H9 (cell line): ENCODE measurements at regions not wholly inside any gene's neighbourhood (a gene's known extent, or its start where the extent isn't known, plus 50 kb on each side); places are given as distances from the start of the nearest gene placed in this dataset.

Experiments
- DNase-seq: peaks from one replicate; pipeline ENCODE4 v3.0.0-alpha.2; 2017
- H2AFZ ChIP-seq: one replicate; pipeline ENCODE4 v1.6.1; 2013; ENCODE audit warnings: mild to moderate bottlenecking, low read length, control low read depth, moderate library complexity
- H2AK5ac ChIP-seq: 2 replicates; pipeline ENCODE4 v1.6.1; 2013; ENCODE audit warnings: low read length, control low read depth, mixed read lengths; ENCODE audit not compliant: insufficient read length
- H2BK120ac ChIP-seq: one replicate; pipeline ENCODE4 v1.6.1; 2013; ENCODE audit warnings: low read depth, mild to moderate bottlenecking, low read length, control low read depth, inconsistent platforms; ENCODE audit not compliant: poor library complexity, severe bottlenecking
- H2BK12ac ChIP-seq: 2 replicates; pipeline ENCODE4 v1.6.1; 2013; ENCODE audit warnings: low read length, control low read depth, mixed read lengths, low read depth; ENCODE audit not compliant: insufficient read length
- H2BK15ac ChIP-seq: 2 replicates; pipeline ENCODE4 v1.6.1; 2013; ENCODE audit warnings: low read depth, low read length, control low read depth
- H2BK20ac ChIP-seq: one replicate; pipeline ENCODE4 v1.6.1; 2013; ENCODE audit warnings: low read depth, mild to moderate bottlenecking, low read length, control low read depth, inconsistent platforms; ENCODE audit not compliant: poor library complexity, severe bottlenecking
- H2BK5ac ChIP-seq: 2 replicates; pipeline ENCODE4 v1.6.1; 2013; ENCODE audit warnings: low read length, control low read depth, mixed read lengths; ENCODE audit not compliant: insufficient read length
- H3K14ac ChIP-seq: 2 replicates; pipeline ENCODE4 v1.6.1; 2013; ENCODE audit warnings: low read length, control low read depth; ENCODE audit not compliant: insufficient read depth
- H3K18ac ChIP-seq: 2 replicates; pipeline ENCODE4 v1.6.1; 2013; ENCODE audit warnings: low read depth, mild to moderate bottlenecking, mixed read lengths, low read length, control low read depth; ENCODE audit not compliant: insufficient read length
- H3K23ac ChIP-seq: 2 replicates; pipeline ENCODE4 v1.6.1; 2013; ENCODE audit warnings: low read length, control low read depth, mixed read lengths, low read depth; ENCODE audit not compliant: insufficient read length
- H3K23me2 ChIP-seq: 2 replicates; pipeline ENCODE4 v1.6.1; 2013; ENCODE audit warnings: low read depth, mild to moderate bottlenecking, mixed read lengths, low read length, control low read depth; ENCODE audit not compliant: insufficient read length, poor library complexity, severe bottlenecking
- H3K27ac ChIP-seq: 2 replicates; pipeline ENCODE4 v1.5.1; 2013; ENCODE audit warnings: low read length, control low read depth, mixed read lengths, low read depth; ENCODE audit not compliant: insufficient read length
- H3K27me3 ChIP-seq: 2 replicates; pipeline ENCODE4 v1.6.1; 2013; ENCODE audit warnings: low read length, control low read depth, inconsistent platforms; ENCODE audit not compliant: insufficient read depth
- H3K4ac ChIP-seq: 2 replicates; pipeline ENCODE4 v1.6.1; 2013; ENCODE audit warnings: low read depth, mild to moderate bottlenecking, control low read depth, inconsistent platforms, low read length, moderate library complexity
- H3K4me1 ChIP-seq: 2 replicates; pipeline ENCODE4 v1.6.1; 2013; ENCODE audit warnings: low read length, control low read depth, inconsistent platforms; ENCODE audit not compliant: insufficient read depth
- H3K4me2 ChIP-seq: 2 replicates; pipeline ENCODE4 v1.6.1; 2013; ENCODE audit warnings: low read length, control low read depth, mixed read lengths; ENCODE audit not compliant: insufficient read length, insufficient read depth
- H3K56ac ChIP-seq: 2 replicates; pipeline ENCODE4 v1.6.1; 2013; ENCODE audit warnings: low read depth, mild to moderate bottlenecking, mixed read lengths, low read length, control low read depth; ENCODE audit not compliant: insufficient read length
- H3K79me1 ChIP-seq: 2 replicates; pipeline ENCODE4 v1.6.1; 2013; ENCODE audit warnings: low read depth, mild to moderate bottlenecking, moderate library complexity, low read length, control low read depth, inconsistent platforms; ENCODE audit not compliant: insufficient read depth, poor library complexity, severe bottlenecking
- H3K79me2 ChIP-seq: 2 replicates; pipeline ENCODE4 v1.6.1; 2013; ENCODE audit warnings: low read length, control low read depth, inconsistent platforms; ENCODE audit not compliant: insufficient read depth
- H3K9ac ChIP-seq: 2 replicates; pipeline ENCODE4 v1.6.1; 2013; ENCODE audit warnings: low read length, control low read depth, mixed read lengths; ENCODE audit not compliant: insufficient read length; ENCODE audit errors: extremely low read depth
- H3K9me3 ChIP-seq: one replicate; pipeline ENCODE4 v1.6.1; 2013; ENCODE audit warnings: low read depth, low read length, inconsistent platforms; ENCODE audit not compliant: control insufficient read depth
- H3T11ph ChIP-seq: one replicate; pipeline ENCODE4 v1.6.1; 2013; ENCODE audit warnings: mild to moderate bottlenecking, low read length, control low read depth, inconsistent platforms
- H4K20me1 ChIP-seq: one replicate; pipeline ENCODE4 v1.6.1; 2013; ENCODE audit not compliant: control insufficient read depth, insufficient read length, insufficient read depth
- H4K5ac ChIP-seq: 2 replicates; pipeline ENCODE4 v1.6.1; 2013; ENCODE audit warnings: low read depth, mild to moderate bottlenecking, mixed read lengths, low read length, control low read depth; ENCODE audit not compliant: insufficient read length
- H4K8ac ChIP-seq: replicated peaks from 2 replicates; pipeline ENCODE4 v1.6.1; 2013; ENCODE audit warnings: low read length, control low read depth, mixed read lengths, low read depth; ENCODE audit not compliant: insufficient read length
- H4K91ac ChIP-seq: 2 replicates; pipeline ENCODE4 v1.6.1; 2013; ENCODE audit warnings: low read depth, mild to moderate bottlenecking, moderate library complexity, mixed read lengths, low read length, control low read depth; ENCODE audit not compliant: insufficient read length
- H3K27ac Mint-ChIP-seq, 3 experiments: 2 replicates in 2 of 3; 3 replicates in 1 of 3; pipeline ENCODE4 v1.8.0; 2020 to 2021; ENCODE audit warnings: mixed read lengths in 3 of 3, mild to moderate bottlenecking in 1 of 3, moderate library complexity in 1 of 3
- H3K27me3 Mint-ChIP-seq: 2 replicates; pipeline ENCODE4 v1.8.0; 2021; ENCODE audit warnings: low read depth, mild to moderate bottlenecking, moderate library complexity, mixed read lengths
- H3K36me3 Mint-ChIP-seq, 3 experiments: 2 replicates in 2 of 3; 3 replicates in 1 of 3; pipeline ENCODE4 v1.8.0; 2020 to 2021; ENCODE audit warnings: low read depth in 3 of 3, mixed read lengths in 3 of 3; ENCODE audit not compliant: insufficient read depth in 1 of 3
- H3K4me1 Mint-ChIP-seq, 2 experiments: 2 replicates each; pipeline ENCODE4 v1.8.0; 2020; ENCODE audit warnings: mixed read lengths in 2 of 2
- H3K4me3 Mint-ChIP-seq, 2 experiments: 2 replicates in 1 of 2; 3 replicates in 1 of 2; pipeline ENCODE4 v1.8.0; 2020 to 2021; ENCODE audit warnings: mild to moderate bottlenecking in 2 of 2, mixed read lengths in 2 of 2, moderate library complexity in 1 of 2
- H3K9me3 Mint-ChIP-seq, 2 experiments: 2 replicates in 1 of 2; 3 replicates in 1 of 2; pipeline ENCODE4 v1.8.0; 2020; ENCODE audit warnings: mild to moderate bottlenecking in 2 of 2, mixed read lengths in 2 of 2, moderate library complexity in 1 of 2
- CTCF ChIP-seq: fragments of 200-600 bp; sonication (generic); conservative IDR thresholded peaks from 3 replicates; pipeline ENCODE4 v1.8.0; 2021; ENCODE audit warnings: antibody characterized with exemption, mild to moderate bottlenecking
- WGBS: extraction: QIAGEN DNeasy Blood & Tissue Kit; methylation state at CpG from one replicate; pipeline ENCODE4 v1.1.7; 2013; ENCODE audit warnings: missing lambda C conversion rate, low lambda C conversion rate, mixed read lengths; ENCODE audit not compliant: insufficient read length; ENCODE audit errors: extremely low coverage; 5-methylcytosine and 5-hydroxymethylcytosine counted together

GRCh38 chr1:214989341-214989740, 93.2 kb upstream of the KCNK2 start:
- Histone ChIP-seq H3K4me2 (no peak overlapping the region), H3K56ac (no peak overlapping the region), H3T11ph (no peak overlapping the region), H3K14ac (no peak overlapping the region), H2BK20ac (no peak overlapping the region), H3K23me2 (no peaks in the 10 kb centered on the region), H3K27me3 (no peaks in the 10 kb centered on the region), H2BK12ac (no peak overlapping the region), H3K79me1 (no peaks in the 10 kb centered on the region), H2BK5ac (no peak overlapping the region), H4K5ac (no peak overlapping the region), H2AK5ac (no peak overlapping the region), H2BK15ac (no peak overlapping the region), H3K27ac (no peak overlapping the region), H3K9me3 (no peaks in the 10 kb centered on the region), H3K79me2 (no peaks in the 10 kb centered on the region), H3K4ac (no peak overlapping the region), H4K91ac (no peak overlapping the region), H2AFZ (no peak overlapping the region), H4K8ac (no peak overlapping the region), H3K9ac (no peak overlapping the region), H3K18ac (no peak overlapping the region), H2BK120ac (no peak overlapping the region), H3K4me1 (no peaks in the 10 kb centered on the region), H4K20me1 (no peaks in the 10 kb centered on the region), H3K23ac (no peak overlapping the region)
- Mint-ChIP-seq H3K36me3 (peaks cover 0 to 4% (median 2%) of the 10 kb centered on the region in 3 experiments; a peak in 2 of 7 replicates), H3K27ac (0 out of 7 replicates have a peak overlapping the region, but pooled peaks of 1 of the 3 experiments have one; percentile 9), H3K9me3 (peaks cover 0 to 4% of the 10 kb centered on the region in 2 experiments; a peak in 1 of 5 replicates), H3K4me3 (no peak overlapping the region), H3K4me1 (peaks cover under 1 to 3% of the 10 kb centered on the region in 2 experiments; a peak in 3 of 4 replicates), H3K27me3 (no peaks in the 10 kb centered on the region)
- no peak for DNase-seq
- TF ChIP-seq CTCF = no peak
- no CpG with 5 or more reads among the region's 1 CpG for WGBS
